OCI-LY7 (cell line): ENCODE measurements at regions not wholly inside any gene's neighbourhood (a gene's known extent, or its start where the extent isn't known, plus 50 kb on each side); places are given as distances from the start of the nearest gene placed in this dataset.

Source experiments
- BruUV-seq: library from RNA; stranded (reverse); fragments of 400-500 nt; replicated peaks from 2 replicates; lab custom pipeline; 2021; lab: Mats Ljungman, UMichigan
- CTCF ChIA-PET: fragments of 300-600 bp; sonication (Branson Sonifier 250); formaldehyde crosslinking; loops from one replicate; lab custom pipeline; 2022; ENCODE audit warnings: antibody characterized with exemption; ENCODE audit not compliant: unreplicated experiment; lab: Charles Lee
- POLR2A ChIA-PET: fragments of 300-600 bp; sonication (Branson Sonifier 250); formaldehyde crosslinking; loops from one replicate; lab custom pipeline; 2022; ENCODE audit warnings: antibody characterized with exemption; lab: Charles Lee
- DNase-seq: peaks from one replicate; pipeline ENCODE4 v3.0.0-alpha.2; 2015; ENCODE audit warnings: low spot score
- H2AFZ ChIP-seq: fragments of 200-600 bp; sonication (generic), shearing (Covaris generic); 2 replicates; pipeline ENCODE4 v1.6.1; 2014; ENCODE audit warnings: mild to moderate bottlenecking, antibody characterized with exemption, low read length, moderate library complexity
- H3K27ac ChIP-seq: fragments of 200-600 bp; sonication (generic); 2 replicates; pipeline ENCODE4 v1.5.1; 2014; ENCODE audit warnings: mixed run types, low read depth, mild to moderate bottlenecking, moderate library complexity, low read length, inconsistent platforms; ENCODE audit not compliant: poor library complexity, severe bottlenecking
- H3K36me3 ChIP-seq: fragments of 200-600 bp; sonication (generic); 2 replicates; pipeline ENCODE4 v1.6.1; 2014; ENCODE audit warnings: mild to moderate bottlenecking, antibody characterized with exemption, low read length, moderate library complexity, mixed read lengths; ENCODE audit not compliant: insufficient read depth
- H3K4me1 ChIP-seq: fragments of 200-600 bp; sonication (generic); 2 replicates; pipeline ENCODE4 v1.5.1; 2014; ENCODE audit warnings: mild to moderate bottlenecking, low read length; ENCODE audit not compliant: insufficient read depth, poor library complexity, severe bottlenecking
- H3K4me2 ChIP-seq: fragments of 200-600 bp; sonication (generic); 2 replicates; pipeline ENCODE4 v1.6.1; 2014; ENCODE audit warnings: mild to moderate bottlenecking, low read length
- H3K4me3 ChIP-seq: fragments of 200-600 bp; sonication (generic); 2 replicates; pipeline ENCODE4 v1.5.1; 2014; ENCODE audit warnings: mild to moderate bottlenecking, low read depth, low read length; ENCODE audit not compliant: poor library complexity, severe bottlenecking
- H3K79me2 ChIP-seq: fragments of 200-600 bp; sonication (generic); 2 replicates; pipeline ENCODE4 v1.6.1; 2016; ENCODE audit warnings: low read depth, mild to moderate bottlenecking, low read length, moderate library complexity, mixed read lengths; ENCODE audit not compliant: insufficient read depth
- H3K9me2 ChIP-seq: fragments of 200-600 bp; sonication (generic); 2 replicates; pipeline ENCODE4 v1.6.1; 2016; ENCODE audit warnings: mild to moderate bottlenecking, low read length, mixed read lengths; ENCODE audit not compliant: insufficient read depth
- H3K9me3 ChIP-seq: fragments of 200-600 bp; sonication (generic); 2 replicates; pipeline ENCODE4 v1.6.1; 2014; ENCODE audit warnings: mild to moderate bottlenecking, mixed run types, low read length, mixed read lengths
- H4K20me1 ChIP-seq: fragments of 200-600 bp; sonication (generic); 2 replicates; pipeline ENCODE4 v1.6.1; 2014; ENCODE audit warnings: mild to moderate bottlenecking, antibody characterized with exemption, low read length, moderate library complexity, mixed read lengths; ENCODE audit not compliant: insufficient read depth
- EZH2phosphoT487 ChIP-seq: fragments of 200-600 bp; sonication (generic); IDR thresholded peaks from 2 replicates; pipeline ENCODE4 v1.6.1; 2018; ENCODE audit warnings: low read depth, borderline replicate concordance, mild to moderate bottlenecking, mixed run types, antibody characterized with exemption, low read length, moderate library complexity, mixed read lengths
- intact Hi-C: fragments of 100-400 bp; cut with micrococcal nuclease; formaldehyde crosslinking; loops from one replicate; pipeline ENCODE4 v1.10.0; 2022; ENCODE audit not compliant: unreplicated experiment
- TF ChIP-seq, protein P1 (sequence below): fragments of 200-600 bp; sonication (generic); conservative IDR thresholded peaks from 2 replicates; pipeline ENCODE4 v1.5.1; 2014; ENCODE audit warnings: mild to moderate bottlenecking, antibody characterized with exemption, low read length, moderate library complexity, mixed read lengths

DNA sequence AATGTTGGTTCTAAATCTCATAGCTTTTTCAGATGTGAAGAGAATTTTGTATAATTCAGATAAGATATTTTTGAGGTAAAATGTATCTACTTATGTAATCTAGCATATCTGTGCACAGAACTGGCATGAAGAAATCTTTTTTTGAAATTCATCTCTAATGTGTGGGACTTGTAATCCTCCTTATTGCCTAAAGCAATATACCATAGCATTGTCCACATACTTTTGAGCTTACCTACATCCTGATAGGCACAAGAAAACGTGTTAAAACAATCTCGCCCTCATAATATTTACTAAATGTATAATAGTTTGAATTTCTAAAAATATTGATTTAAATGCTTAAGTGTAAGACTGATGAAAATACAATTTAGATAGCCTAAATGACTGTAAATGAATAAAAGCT lies 1686.5 kb upstream of the ACO1 start:
- no peak for TF ChIP-seq EZH2phosphoT487
- TF ChIP-seq, protein P1, sequence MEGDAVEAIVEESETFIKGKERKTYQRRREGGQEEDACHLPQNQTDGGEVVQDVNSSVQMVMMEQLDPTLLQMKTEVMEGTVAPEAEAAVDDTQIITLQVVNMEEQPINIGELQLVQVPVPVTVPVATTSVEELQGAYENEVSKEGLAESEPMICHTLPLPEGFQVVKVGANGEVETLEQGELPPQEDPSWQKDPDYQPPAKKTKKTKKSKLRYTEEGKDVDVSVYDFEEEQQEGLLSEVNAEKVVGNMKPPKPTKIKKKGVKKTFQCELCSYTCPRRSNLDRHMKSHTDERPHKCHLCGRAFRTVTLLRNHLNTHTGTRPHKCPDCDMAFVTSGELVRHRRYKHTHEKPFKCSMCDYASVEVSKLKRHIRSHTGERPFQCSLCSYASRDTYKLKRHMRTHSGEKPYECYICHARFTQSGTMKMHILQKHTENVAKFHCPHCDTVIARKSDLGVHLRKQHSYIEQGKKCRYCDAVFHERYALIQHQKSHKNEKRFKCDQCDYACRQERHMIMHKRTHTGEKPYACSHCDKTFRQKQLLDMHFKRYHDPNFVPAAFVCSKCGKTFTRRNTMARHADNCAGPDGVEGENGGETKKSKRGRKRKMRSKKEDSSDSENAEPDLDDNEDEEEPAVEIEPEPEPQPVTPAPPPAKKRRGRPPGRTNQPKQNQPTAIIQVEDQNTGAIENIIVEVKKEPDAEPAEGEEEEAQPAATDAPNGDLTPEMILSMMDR = no peak
- Histone ChIP-seq H3K9me3 (no peaks in the 10 kb centered on the region), H3K4me3 (no peak overlapping the region), H3K9me2 (no peaks in the 10 kb centered on the region), H2AFZ (no peak overlapping the region), H3K79me2 (no peaks in the 10 kb centered on the region), H4K20me1 (no peaks in the 10 kb centered on the region), H3K4me2 (no peak overlapping the region), H3K4me1 (no peaks in the 10 kb centered on the region), H3K36me3 (no peaks in the 10 kb centered on the region), H3K27ac (no peak overlapping the region)
- intact Hi-C loops = no loop called here
- CTCF ChIA-PET = no interaction called here
- no peak for DNase-seq
- POLR2A ChIA-PET = no interaction called here
- BruUV-seq = no TSS peak

DNA sequence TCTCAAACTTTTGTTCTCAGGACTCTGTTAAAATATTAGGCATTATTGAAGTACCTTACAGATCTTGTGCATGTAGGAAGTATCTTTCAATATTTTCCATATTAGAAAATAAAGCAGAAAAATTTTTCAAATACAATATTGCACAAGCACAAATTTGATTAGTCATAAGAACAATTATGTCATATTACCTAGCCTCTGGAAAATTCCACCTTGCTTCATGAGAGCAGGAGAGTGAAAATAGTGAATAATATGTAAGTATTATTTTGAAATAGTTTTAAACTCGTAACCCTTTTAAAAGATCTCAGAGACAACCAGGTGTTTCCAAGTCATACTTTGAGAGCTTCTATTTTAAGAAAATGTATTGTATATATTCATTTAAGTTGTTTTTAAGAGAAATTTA lies 1672.9 kb upstream of the ACO1 start:
- Histone ChIP-seq H3K9me2 (no peaks in the 10 kb centered on the region), H3K4me2 (no peak overlapping the region), H3K79me2 (no peaks in the 10 kb centered on the region), H3K36me3 (no peaks in the 10 kb centered on the region), H3K4me1 (no peaks in the 10 kb centered on the region), H3K27ac (no peak overlapping the region), H4K20me1 (no peaks in the 10 kb centered on the region), H2AFZ (no peak overlapping the region), H3K9me3 (no peaks in the 10 kb centered on the region), H3K4me3 (no peak overlapping the region)
- intact Hi-C loops = no loop called here
- BruUV-seq = no TSS peak
- DNase-seq = no peak
- TF ChIP-seq, protein P1 = no peak
- TF ChIP-seq EZH2phosphoT487 = no peak
- POLR2A ChIA-PET = interaction anchor here (0.7 kb wide), 1 partner anchor 696 kb away, joined by 3 read pairs; no protein-coding TSS in a partner anchor
- CTCF ChIA-PET = no interaction called here

- ChIA-PET CTCF (no interaction called here), POLR2A (no interaction called here)
- Histone ChIP-seq H3K79me2 (no peaks in the 10 kb centered on the region), H2AFZ (no peak overlapping the region), H3K27ac (no peak overlapping the region), H3K4me3 (no peak overlapping the region), H3K9me2 (no peaks in the 10 kb centered on the region), H3K36me3 (no peaks in the 10 kb centered on the region), H3K9me3 (no peaks in the 10 kb centered on the region), H3K4me2 (no peak overlapping the region), H3K4me1 (no peaks in the 10 kb centered on the region), H4K20me1 (no peaks in the 10 kb centered on the region)
- TF ChIP-seq, protein P1 = no peak
- no peak for TF ChIP-seq EZH2phosphoT487
- intact Hi-C loops = no loop called here
- no TSS peak for BruUV-seq
- no peak for DNase-seq
These were observed 1671.2 kb upstream of the ACO1 start for GRCh38 chr9:30713243-30713642.
